Neural crest cell (in vitro differentiated cells): ENCODE measurements at regions not wholly inside any gene's neighbourhood (a gene's known extent, or its start where the extent isn't known, plus 50 kb on each side); places are given as distances from the start of the nearest gene placed in this dataset.

Experiments used
- DNase-seq: peaks from one replicate; pipeline ENCODE4 v3.0.0; 2021; ENCODE audit warnings: low read depth, mixed read lengths, low spot score
- H3K27ac Mint-ChIP-seq: one replicate; pipeline ENCODE4 v1.8.0; 2021; ENCODE audit warnings: mild to moderate bottlenecking, mixed read lengths; ENCODE audit not compliant: unreplicated experiment
- H3K27me3 Mint-ChIP-seq: 2 replicates; pipeline ENCODE4 v1.8.0; 2021; ENCODE audit warnings: low read depth, mild to moderate bottlenecking, mixed read lengths
- H3K36me3 Mint-ChIP-seq: 2 replicates; pipeline ENCODE4 v1.8.0; 2021; ENCODE audit warnings: low read depth, mild to moderate bottlenecking, mixed read lengths
- H3K4me1 Mint-ChIP-seq: 2 replicates; pipeline ENCODE4 v1.8.0; 2021; ENCODE audit warnings: mixed read lengths
- H3K4me3 Mint-ChIP-seq: one replicate; pipeline ENCODE4 v1.8.0; 2021; ENCODE audit warnings: mild to moderate bottlenecking, mixed read lengths
- H3K9me3 Mint-ChIP-seq: 2 replicates; pipeline ENCODE4 v1.8.0; 2021; ENCODE audit warnings: mixed read lengths
- CTCF ChIP-seq: fragments of 200-600 bp; sonication (generic); conservative IDR thresholded peaks from 2 replicates; pipeline ENCODE4 v1.5.0; 2021; ENCODE audit warnings: antibody characterized with exemption, mild to moderate bottlenecking

- H3K27me3 Mint-ChIP-seq = peaks cover 4% of the 10 kb centered on the region
- no peak for TF ChIP-seq CTCF
- H3K36me3 Mint-ChIP-seq = no peaks in the 10 kb centered on the region
- H3K27ac Mint-ChIP-seq = no peak overlapping the region
- DNase-seq = no peak
- H3K4me3 Mint-ChIP-seq = no peak overlapping the region
- no peaks in the 10 kb centered on the region for H3K4me1 Mint-ChIP-seq
- no peaks in the 10 kb centered on the region for H3K9me3 Mint-ChIP-seq
These were observed 134.3 kb upstream of the VWC2 start for GRCh38 chr7:49639068-49639593.

GRCh38 chr7:49639808-49640207 lies 133.6 kb upstream of the VWC2 start:
- Mint-ChIP-seq H3K4me3 (no peak overlapping the region), H3K9me3 (no peaks in the 10 kb centered on the region), H3K27me3 (peaks cover 4% of the 10 kb centered on the region), H3K4me1 (peaks cover 4% of the 10 kb centered on the region), H3K27ac (no peak overlapping the region), H3K36me3 (no peaks in the 10 kb centered on the region)
- TF ChIP-seq CTCF = no peak
- no peak for DNase-seq

GRCh38 chr7:49643321-49643720 lies 130.1 kb upstream of the VWC2 start:
- Mint-ChIP-seq H3K27ac (no peak overlapping the region), H3K27me3 (no peaks in the 10 kb centered on the region), H3K4me1 (peaks cover 4% of the 10 kb centered on the region), H3K36me3 (no peaks in the 10 kb centered on the region), H3K9me3 (no peaks in the 10 kb centered on the region), H3K4me3 (no peak overlapping the region)
- no peak for TF ChIP-seq CTCF
- no peak for DNase-seq

- TF ChIP-seq CTCF = no peak
- H3K4me1 Mint-ChIP-seq = peaks cover 4% of the 10 kb centered on the region
These were observed 129.7 kb upstream of the VWC2 start for GRCh38 chr7:49643736-49644135.

GRCh38 chr7:49644396-49645166 lies 128.9 kb upstream of the VWC2 start:
- H3K27me3 Mint-ChIP-seq = no peaks in the 10 kb centered on the region
- no peaks in the 10 kb centered on the region for H3K9me3 Mint-ChIP-seq
- no peak for TF ChIP-seq CTCF
- no peak overlapping the region for H3K27ac Mint-ChIP-seq
- H3K36me3 Mint-ChIP-seq = no peaks in the 10 kb centered on the region
- no peak overlapping the region for H3K4me3 Mint-ChIP-seq
- no peak for DNase-seq
- peaks cover 4% of the 10 kb centered on the region for H3K4me1 Mint-ChIP-seq

More at GRCh38 chr7:49643736-49644135, 129.7 kb upstream of the VWC2 start:
- no peaks in the 10 kb centered on the region for H3K9me3 Mint-ChIP-seq
- H3K36me3 Mint-ChIP-seq = no peaks in the 10 kb centered on the region
- DNase-seq = no peak
- H3K4me3 Mint-ChIP-seq = no peak overlapping the region
- H3K27ac Mint-ChIP-seq = no peak overlapping the region
- no peaks in the 10 kb centered on the region for H3K27me3 Mint-ChIP-seq
